GM23338 (cell line): ENCODE measurements at regions not wholly inside any gene's neighbourhood (a gene's known extent, or its start where the extent isn't known, plus 50 kb on each side); places are given as distances from the start of the nearest gene placed in this dataset.

ENCODE experiments used
- ATAC-seq: fragments of 200-7000 bp; cut with Tn5 transposase; 3 replicates; pipeline ENCODE4 v1.9.1; 2020
- DNase-seq: peaks from one replicate; pipeline ENCODE4 v3.0.0-alpha.2; 2015; ENCODE audit warnings: low spot score
- H2AFZ ChIP-seq: fragments of 200-600 bp; sonication (generic); 2 replicates; pipeline ENCODE4 v1.8.0; 2016; ENCODE audit warnings: antibody characterized with exemption, mild to moderate bottlenecking, moderate library complexity
- H3F3A ChIP-seq: fragments of 200-600 bp; sonication (generic); replicated peaks from 2 replicates; pipeline ENCODE4 v1.8.0; 2017; ENCODE audit warnings: antibody characterized with exemption, mixed run types, low read depth
- H3K27ac ChIP-seq: fragments of 200-600 bp; sonication (generic); 2 replicates; pipeline ENCODE4 v1.6.1; 2016; ENCODE audit warnings: low read depth
- H3K27me3 ChIP-seq: fragments of 200-600 bp; sonication (generic); 2 replicates; pipeline ENCODE4 v1.8.0; 2016; ENCODE audit warnings: mild to moderate bottlenecking, mixed run types, moderate library complexity; ENCODE audit not compliant: insufficient read depth
- H3K36me3 ChIP-seq: fragments of 200-600 bp; sonication (generic); 2 replicates; pipeline ENCODE4 v1.8.0; 2016; ENCODE audit warnings: mild to moderate bottlenecking; ENCODE audit not compliant: insufficient read depth
- H3K4me1 ChIP-seq: fragments of 200-600 bp; sonication (generic); 2 replicates; pipeline ENCODE4 v1.8.0; 2016; ENCODE audit warnings: mild to moderate bottlenecking, moderate library complexity; ENCODE audit not compliant: insufficient read depth
- H3K4me2 ChIP-seq: fragments of 200-600 bp; sonication (generic); 2 replicates; pipeline ENCODE4 v1.7.1; 2017; ENCODE audit warnings: mixed run types
- H3K4me3 ChIP-seq: fragments of 200-600 bp; sonication (generic); 2 replicates; pipeline ENCODE4 v1.6.1; 2016; ENCODE audit warnings: mixed run types
- H3K79me2 ChIP-seq: fragments of 200-600 bp; sonication (generic); replicated peaks from 2 replicates; pipeline ENCODE4 v1.8.0; 2017; ENCODE audit warnings: mild to moderate bottlenecking; ENCODE audit not compliant: insufficient read depth
- H3K9me2 ChIP-seq: fragments of 200-600 bp; sonication (generic); 2 replicates; pipeline ENCODE4 v1.8.0; 2017; ENCODE audit not compliant: insufficient read depth
- H4K20me1 ChIP-seq: fragments of 200-600 bp; sonication (generic); replicated peaks from 2 replicates; pipeline ENCODE4 v1.8.0; 2017; ENCODE audit warnings: mild to moderate bottlenecking; ENCODE audit not compliant: insufficient read depth
- H3K27ac Mint-ChIP-seq: 2 replicates; pipeline ENCODE4 v1.8.0; 2020; ENCODE audit warnings: inconsistent platforms, mild to moderate bottlenecking, moderate library complexity, mixed read lengths
- H3K27me3 Mint-ChIP-seq: 3 replicates; pipeline ENCODE4 v1.8.0; 2022; ENCODE audit warnings: low read depth, mild to moderate bottlenecking, moderate library complexity, mixed read lengths, inconsistent platforms; ENCODE audit not compliant: insufficient read depth, poor library complexity
- H3K36me3 Mint-ChIP-seq: 3 replicates; pipeline ENCODE4 v1.8.0; 2021; ENCODE audit warnings: low read depth, mild to moderate bottlenecking, inconsistent platforms, moderate library complexity, mixed read lengths
- H3K4me1 Mint-ChIP-seq: 3 replicates; pipeline ENCODE4 v1.8.0; 2020; ENCODE audit warnings: mild to moderate bottlenecking, inconsistent platforms, mixed read lengths
- H3K4me3 Mint-ChIP-seq: 3 replicates; pipeline ENCODE4 v1.8.0; 2021; ENCODE audit warnings: moderate library complexity, mild to moderate bottlenecking, inconsistent platforms, mixed read lengths
- H3K9me3 Mint-ChIP-seq: 3 replicates; pipeline ENCODE4 v1.8.0; 2020; ENCODE audit warnings: moderate library complexity, mild to moderate bottlenecking, inconsistent platforms, mixed read lengths
- CREB1 ChIP-seq: fragments of 250-450 bp; sonication (Bioruptor Pico); IDR thresholded peaks from 2 replicates; pipeline ENCODE4 v1.5.0; 2020; ENCODE audit warnings: low read depth, mild to moderate bottlenecking, moderate library complexity
- CTCF ChIP-seq, 2 experiments: fragments of 200-600 bp in 1 of 2; sonication (generic) in 1 of 2; conservative IDR thresholded peaks; 2 replicates each; pipeline versions ENCODE4 v1.5.1 to v1.6.1; 2016 to 2017; ENCODE audit warnings: antibody characterized with exemption in 2 of 2, low read depth in 2 of 2, mild to moderate bottlenecking in 2 of 2, moderate library complexity in 1 of 2
- EZH2 ChIP-seq: fragments of 200-600 bp; sonication (generic); IDR thresholded peaks from one replicate; pipeline ENCODE4 v1.8.0; 2017; ENCODE audit warnings: antibody characterized with exemption, mild to moderate bottlenecking, low read depth; ENCODE audit not compliant: unreplicated experiment
- EZH2phosphoT487 ChIP-seq: fragments of 200-600 bp; sonication (generic); IDR thresholded peaks from one replicate; pipeline ENCODE4 v1.8.1; 2018; ENCODE audit warnings: antibody characterized with exemption; ENCODE audit not compliant: unreplicated experiment
- JUNB ChIP-seq: IDR thresholded peaks from one replicate; pipeline ENCODE4 v1.6.1; 2016; ENCODE audit warnings: antibody characterized with exemption; ENCODE audit not compliant: unreplicated experiment
- NANOG ChIP-seq: IDR thresholded peaks from 2 replicates; pipeline ENCODE4 v1.6.1; 2016; ENCODE audit warnings: antibody characterized with exemption, borderline replicate concordance
- POLR2AphosphoS5 ChIP-seq: IDR thresholded peaks from 2 replicates; pipeline ENCODE4 v1.6.1; 2016; ENCODE audit warnings: antibody characterized with exemption, low read depth
- REST ChIP-seq: IDR thresholded peaks from one replicate; pipeline ENCODE4 v1.6.1; 2018; ENCODE audit warnings: antibody characterized with exemption; ENCODE audit not compliant: unreplicated experiment
- STAT1 ChIP-seq: IDR thresholded peaks from one replicate; pipeline ENCODE4 v1.6.1; 2016; ENCODE audit warnings: antibody characterized with exemption; ENCODE audit not compliant: unreplicated experiment
- ZNF114 ChIP-seq: fragments of 250-450 bp; sonication (Bioruptor Pico); IDR thresholded peaks from 2 replicates; pipeline ENCODE4 v1.5.0; 2020; ENCODE audit warnings: mild to moderate bottlenecking, moderate library complexity
- ZNF331 ChIP-seq: fragments of 250-450 bp; sonication (Bioruptor Pico); IDR thresholded peaks from 2 replicates; pipeline ENCODE4 v1.5.0; 2020; ENCODE audit warnings: low read depth, mild to moderate bottlenecking, moderate library complexity
- TF ChIP-seq, protein P1 (sequence below): fragments of 250-450 bp; sonication (Bioruptor Pico); IDR thresholded peaks from 2 replicates; pipeline ENCODE4 v1.5.0; 2020; ENCODE audit warnings: mild to moderate bottlenecking, moderate library complexity
- TF ChIP-seq, protein P2 (sequence below): IDR thresholded peaks from 2 replicates; pipeline ENCODE4 v1.6.1; 2016; ENCODE audit warnings: antibody characterized with exemption

DNA sequence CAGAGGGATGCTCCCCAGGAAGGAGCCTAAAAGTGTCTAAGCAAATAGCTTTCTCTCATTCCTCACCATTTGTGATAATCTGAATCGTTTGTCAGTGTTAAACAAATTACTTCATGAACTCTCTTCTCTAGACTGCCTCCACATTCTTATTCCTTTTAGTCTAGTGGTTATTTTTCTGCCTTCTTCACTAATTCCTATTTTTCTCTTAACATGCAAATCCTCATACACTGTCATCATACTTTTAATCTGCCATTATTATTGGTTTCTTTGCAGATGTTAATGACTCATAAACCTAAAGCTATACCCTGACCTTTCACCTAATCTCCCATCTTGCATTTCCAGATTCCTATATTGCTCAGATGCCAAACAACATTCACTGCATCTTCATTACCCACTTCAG is 428.9 kb downstream of the EFNA5 start:
- H3K27ac Mint-ChIP-seq = no peak overlapping the region
- H3K27me3 ChIP-seq = no peaks in the 10 kb centered on the region
- no peak overlapping the region for H3K4me3 Mint-ChIP-seq
- no peak for ATAC-seq
- H3K4me2 ChIP-seq = no peak overlapping the region
- H3K36me3 Mint-ChIP-seq = no peaks in the 10 kb centered on the region
- no peaks in the 10 kb centered on the region for H3K9me3 Mint-ChIP-seq
- no peaks in the 10 kb centered on the region for H3K79me2 ChIP-seq
- no peak for TF ChIP-seq JUNB
- TF ChIP-seq REST = no peak
- TF ChIP-seq STAT1 = no peak
- TF ChIP-seq POLR2AphosphoS5 = no peak
- TF ChIP-seq, protein P1, sequence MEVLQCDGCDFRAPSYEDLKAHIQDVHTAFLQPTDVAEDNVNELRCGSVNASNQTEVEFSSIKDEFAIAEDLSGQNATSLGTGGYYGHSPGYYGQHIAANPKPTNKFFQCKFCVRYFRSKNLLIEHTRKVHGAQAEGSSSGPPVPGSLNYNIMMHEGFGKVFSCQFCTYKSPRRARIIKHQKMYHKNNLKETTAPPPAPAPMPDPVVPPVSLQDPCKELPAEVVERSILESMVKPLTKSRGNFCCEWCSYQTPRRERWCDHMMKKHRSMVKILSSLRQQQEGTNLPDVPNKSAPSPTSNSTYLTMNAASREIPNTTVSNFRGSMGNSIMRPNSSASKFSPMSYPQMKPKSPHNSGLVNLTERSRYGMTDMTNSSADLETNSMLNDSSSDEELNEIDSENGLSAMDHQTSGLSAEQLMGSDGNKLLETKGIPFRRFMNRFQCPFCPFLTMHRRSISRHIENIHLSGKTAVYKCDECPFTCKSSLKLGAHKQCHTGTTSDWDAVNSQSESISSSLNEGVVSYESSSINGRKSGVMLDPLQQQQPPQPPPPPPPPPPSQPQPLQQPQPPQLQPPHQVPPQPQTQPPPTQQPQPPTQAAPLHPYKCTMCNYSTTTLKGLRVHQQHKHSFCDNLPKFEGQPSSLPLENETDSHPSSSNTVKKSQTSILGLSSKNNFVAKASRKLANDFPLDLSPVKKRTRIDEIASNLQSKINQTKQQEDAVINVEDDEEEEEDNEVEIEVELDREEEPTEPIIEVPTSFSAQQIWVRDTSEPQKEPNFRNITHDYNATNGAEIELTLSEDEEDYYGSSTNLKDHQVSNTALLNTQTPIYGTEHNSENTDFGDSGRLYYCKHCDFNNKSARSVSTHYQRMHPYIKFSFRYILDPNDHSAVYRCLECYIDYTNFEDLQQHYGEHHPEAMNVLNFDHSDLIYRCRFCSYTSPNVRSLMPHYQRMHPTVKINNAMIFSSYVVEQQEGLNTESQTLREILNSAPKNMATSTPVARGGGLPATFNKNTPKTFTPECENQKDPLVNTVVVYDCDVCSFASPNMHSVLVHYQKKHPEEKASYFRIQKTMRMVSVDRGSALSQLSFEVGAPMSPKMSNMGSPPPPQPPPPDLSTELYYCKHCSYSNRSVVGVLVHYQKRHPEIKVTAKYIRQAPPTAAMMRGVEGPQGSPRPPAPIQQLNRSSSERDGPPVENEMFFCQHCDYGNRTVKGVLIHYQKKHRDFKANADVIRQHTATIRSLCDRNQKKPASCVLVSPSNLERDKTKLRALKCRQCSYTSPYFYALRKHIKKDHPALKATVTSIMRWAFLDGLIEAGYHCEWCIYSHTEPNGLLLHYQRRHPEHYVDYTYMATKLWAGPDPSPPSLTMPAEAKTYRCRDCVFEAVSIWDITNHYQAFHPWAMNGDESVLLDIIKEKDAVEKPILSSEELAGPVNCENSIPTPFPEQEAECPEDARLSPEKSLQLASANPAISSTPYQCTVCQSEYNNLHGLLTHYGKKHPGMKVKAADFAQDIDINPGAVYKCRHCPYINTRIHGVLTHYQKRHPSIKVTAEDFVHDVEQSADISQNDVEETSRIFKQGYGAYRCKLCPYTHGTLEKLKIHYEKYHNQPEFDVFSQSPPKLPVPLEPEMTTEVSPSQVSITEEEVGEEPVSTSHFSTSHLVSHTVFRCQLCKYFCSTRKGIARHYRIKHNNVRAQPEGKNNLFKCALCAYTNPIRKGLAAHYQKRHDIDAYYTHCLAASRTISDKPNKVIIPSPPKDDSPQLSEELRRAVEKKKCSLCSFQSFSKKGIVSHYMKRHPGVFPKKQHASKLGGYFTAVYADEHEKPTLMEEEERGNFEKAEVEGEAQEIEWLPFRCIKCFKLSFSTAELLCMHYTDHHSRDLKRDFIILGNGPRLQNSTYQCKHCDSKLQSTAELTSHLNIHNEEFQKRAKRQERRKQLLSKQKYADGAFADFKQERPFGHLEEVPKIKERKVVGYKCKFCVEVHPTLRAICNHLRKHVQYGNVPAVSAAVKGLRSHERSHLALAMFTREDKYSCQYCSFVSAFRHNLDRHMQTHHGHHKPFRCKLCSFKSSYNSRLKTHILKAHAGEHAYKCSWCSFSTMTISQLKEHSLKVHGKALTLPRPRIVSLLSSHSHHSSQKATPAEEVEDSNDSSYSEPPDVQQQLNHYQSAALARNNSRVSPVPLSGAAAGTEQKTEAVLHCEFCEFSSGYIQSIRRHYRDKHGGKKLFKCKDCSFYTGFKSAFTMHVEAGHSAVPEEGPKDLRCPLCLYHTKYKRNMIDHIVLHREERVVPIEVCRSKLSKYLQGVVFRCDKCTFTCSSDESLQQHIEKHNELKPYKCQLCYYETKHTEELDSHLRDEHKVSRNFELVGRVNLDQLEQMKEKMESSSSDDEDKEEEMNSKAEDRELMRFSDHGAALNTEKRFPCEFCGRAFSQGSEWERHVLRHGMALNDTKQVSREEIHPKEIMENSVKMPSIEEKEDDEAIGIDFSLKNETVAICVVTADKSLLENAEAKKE = no peak
- no peak for TF ChIP-seq CTCF (conservative IDR thresholded peaks at IDR 0.05; ENCODE audit: low read depth in 2 of 2)
- no peak for TF ChIP-seq EZH2phosphoT487
- no peak for TF ChIP-seq ZNF114
- TF ChIP-seq, protein P2, sequence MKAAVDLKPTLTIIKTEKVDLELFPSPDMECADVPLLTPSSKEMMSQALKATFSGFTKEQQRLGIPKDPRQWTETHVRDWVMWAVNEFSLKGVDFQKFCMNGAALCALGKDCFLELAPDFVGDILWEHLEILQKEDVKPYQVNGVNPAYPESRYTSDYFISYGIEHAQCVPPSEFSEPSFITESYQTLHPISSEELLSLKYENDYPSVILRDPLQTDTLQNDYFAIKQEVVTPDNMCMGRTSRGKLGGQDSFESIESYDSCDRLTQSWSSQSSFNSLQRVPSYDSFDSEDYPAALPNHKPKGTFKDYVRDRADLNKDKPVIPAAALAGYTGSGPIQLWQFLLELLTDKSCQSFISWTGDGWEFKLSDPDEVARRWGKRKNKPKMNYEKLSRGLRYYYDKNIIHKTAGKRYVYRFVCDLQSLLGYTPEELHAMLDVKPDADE = no peak
- TF ChIP-seq ZNF331 (CRISPR knock-in tag) = no peak
- TF ChIP-seq EZH2 = no peak
- TF ChIP-seq CREB1 (CRISPR knock-in tag) = no peak
- TF ChIP-seq NANOG = no peak
- no peaks in the 10 kb centered on the region for H3K27me3 Mint-ChIP-seq
- H3K4me1 Mint-ChIP-seq = peaks cover 8% of the 10 kb centered on the region; the same call in 2 of the 3 replicates
- H3F3A ChIP-seq = no peaks in the 10 kb centered on the region
- H3K36me3 ChIP-seq = no peaks in the 10 kb centered on the region
- H3K4me3 ChIP-seq = no peak overlapping the region
- no peak overlapping the region for H3K27ac ChIP-seq
- H3K9me2 ChIP-seq = 0 out of 2 replicates have a peak, but pooled peaks cover 11% of the 10 kb centered on the region
- H4K20me1 ChIP-seq = no peaks in the 10 kb centered on the region
- H3K4me1 ChIP-seq = no peaks in the 10 kb centered on the region
- no peak overlapping the region for H2AFZ ChIP-seq
- DNase-seq = no peak
